ENCODE measurements at regions not wholly inside any gene's neighbourhood (a gene's known extent, or its start where the extent isn't known, plus 50 kb on each side); places are given as distances from the start of the nearest gene placed in this dataset.

DNA sequence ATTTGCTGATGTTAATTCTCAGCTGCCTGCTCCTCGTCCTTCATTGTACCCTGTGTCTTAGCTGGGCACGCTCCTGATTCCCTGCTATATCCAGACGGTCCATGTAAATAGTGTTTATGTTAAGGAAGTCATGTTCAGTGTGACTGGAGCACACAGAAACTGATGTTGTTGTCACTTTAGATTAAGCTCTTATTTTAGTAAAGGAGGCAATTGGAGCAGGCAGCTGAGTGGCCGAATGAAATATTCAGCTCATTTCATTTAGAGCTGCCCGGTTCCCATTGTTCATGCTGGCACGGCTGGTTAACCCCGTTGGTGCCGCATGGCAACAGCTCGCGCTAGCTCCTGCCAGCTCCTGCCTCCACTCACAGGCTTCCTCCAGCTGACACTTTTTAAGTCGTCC, 446.8 kb upstream of the SOX5 start:
- ChIA-PET POLR2A (interaction anchor here (0.5 kb wide), 1 partner anchor 523 kb away, joined by 5 read pairs; no protein-coding TSS in a partner anchor), CTCF (no interaction called here)
- H3K4me3 Mint-ChIP-seq = no peak overlapping the region
- H3K4me1 Mint-ChIP-seq (ENCODE audit: low read depth) = no peaks in the 10 kb centered on the region
- TF ChIP-seq, protein P1, sequence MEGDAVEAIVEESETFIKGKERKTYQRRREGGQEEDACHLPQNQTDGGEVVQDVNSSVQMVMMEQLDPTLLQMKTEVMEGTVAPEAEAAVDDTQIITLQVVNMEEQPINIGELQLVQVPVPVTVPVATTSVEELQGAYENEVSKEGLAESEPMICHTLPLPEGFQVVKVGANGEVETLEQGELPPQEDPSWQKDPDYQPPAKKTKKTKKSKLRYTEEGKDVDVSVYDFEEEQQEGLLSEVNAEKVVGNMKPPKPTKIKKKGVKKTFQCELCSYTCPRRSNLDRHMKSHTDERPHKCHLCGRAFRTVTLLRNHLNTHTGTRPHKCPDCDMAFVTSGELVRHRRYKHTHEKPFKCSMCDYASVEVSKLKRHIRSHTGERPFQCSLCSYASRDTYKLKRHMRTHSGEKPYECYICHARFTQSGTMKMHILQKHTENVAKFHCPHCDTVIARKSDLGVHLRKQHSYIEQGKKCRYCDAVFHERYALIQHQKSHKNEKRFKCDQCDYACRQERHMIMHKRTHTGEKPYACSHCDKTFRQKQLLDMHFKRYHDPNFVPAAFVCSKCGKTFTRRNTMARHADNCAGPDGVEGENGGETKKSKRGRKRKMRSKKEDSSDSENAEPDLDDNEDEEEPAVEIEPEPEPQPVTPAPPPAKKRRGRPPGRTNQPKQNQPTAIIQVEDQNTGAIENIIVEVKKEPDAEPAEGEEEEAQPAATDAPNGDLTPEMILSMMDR (IDR thresholded peaks at IDR 0.05) = no peak
- no peak for DNase-seq
- no peaks in the 10 kb centered on the region for H3K9me3 Mint-ChIP-seq
- ATAC-seq = no peak
- intact Hi-C loops (cut with micrococcal nuclease) = no loop called here
- H3K36me3 Mint-ChIP-seq (ENCODE audit: low read depth) = no peaks in the 10 kb centered on the region
- H3K27me3 Mint-ChIP-seq = peaks cover 1% of the 10 kb centered on the region
- H3K27ac Mint-ChIP-seq = no peak overlapping the region

DNA sequence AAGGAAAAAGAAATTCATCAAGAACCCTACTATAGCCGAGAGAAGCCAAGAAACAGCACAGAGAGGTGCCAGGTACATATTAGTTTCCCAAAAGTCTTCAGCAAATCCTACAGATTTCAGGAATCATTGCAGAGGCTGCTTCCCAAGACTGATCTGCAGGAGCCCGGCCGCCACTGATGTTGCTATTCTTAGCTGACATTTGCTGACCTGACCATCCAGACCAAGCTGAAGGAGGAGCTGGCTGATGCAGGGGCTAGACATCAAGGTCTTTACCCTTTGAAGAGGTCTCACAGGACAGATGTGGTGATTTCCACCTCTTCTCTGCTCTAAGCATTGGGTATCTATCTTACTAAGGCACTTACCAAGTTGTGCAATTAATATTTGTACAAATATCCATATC, 444.8 kb upstream of the SOX5 start:
- intact Hi-C loops (cut with micrococcal nuclease) = no loop called here
- H3K4me1 Mint-ChIP-seq (ENCODE audit: low read depth) = no peaks in the 10 kb centered on the region
- CTCF ChIA-PET = no interaction called here
- no peak overlapping the region for H3K27ac Mint-ChIP-seq
- peaks cover 1% of the 10 kb centered on the region for H3K27me3 Mint-ChIP-seq
- H3K36me3 Mint-ChIP-seq (ENCODE audit: low read depth) = no peaks in the 10 kb centered on the region
- DNase-seq (no peak), ATAC-seq (no peak)
- H3K4me3 Mint-ChIP-seq = no peak overlapping the region
- peaks cover 3% of the 10 kb centered on the region for H3K9me3 Mint-ChIP-seq
- POLR2A ChIA-PET = no interaction called here
- TF ChIP-seq, protein P1 (IDR thresholded peaks at IDR 0.05) = no peak

DNA sequence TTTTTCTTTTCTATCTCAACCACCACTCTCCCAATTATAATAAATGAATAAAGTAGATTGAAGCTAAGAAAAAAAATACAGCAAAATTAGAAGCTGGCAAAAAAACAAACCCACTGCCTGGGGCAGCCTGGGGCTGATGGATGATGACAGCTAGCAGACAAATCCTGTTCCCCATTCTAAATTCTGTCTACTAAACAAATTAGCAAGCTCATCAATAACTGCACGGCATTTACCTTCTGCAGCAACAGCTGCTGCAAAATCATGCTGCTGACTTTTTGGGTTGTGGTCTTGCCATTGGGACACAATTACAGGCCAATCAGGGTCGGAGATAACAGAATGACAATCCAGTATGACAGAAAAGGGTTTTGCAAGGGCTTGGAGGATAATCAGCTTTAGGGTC, 443.6 kb upstream of the SOX5 start:
- no peak overlapping the region for H3K27ac Mint-ChIP-seq
- H3K36me3 Mint-ChIP-seq (ENCODE audit: low read depth) = no peaks in the 10 kb centered on the region
- H3K27me3 Mint-ChIP-seq = peaks cover 1% of the 10 kb centered on the region
- intact Hi-C loops (cut with micrococcal nuclease) = no loop called here
- peaks cover 3% of the 10 kb centered on the region for H3K9me3 Mint-ChIP-seq
- POLR2A ChIA-PET = no interaction called here
- no peak for DNase-seq
- H3K4me1 Mint-ChIP-seq (ENCODE audit: low read depth) = no peaks in the 10 kb centered on the region
- CTCF ChIA-PET = no interaction called here
- no peak overlapping the region for H3K4me3 Mint-ChIP-seq
- TF ChIP-seq, protein P1 (IDR thresholded peaks at IDR 0.05) = no peak
- no peak for ATAC-seq

DNA sequence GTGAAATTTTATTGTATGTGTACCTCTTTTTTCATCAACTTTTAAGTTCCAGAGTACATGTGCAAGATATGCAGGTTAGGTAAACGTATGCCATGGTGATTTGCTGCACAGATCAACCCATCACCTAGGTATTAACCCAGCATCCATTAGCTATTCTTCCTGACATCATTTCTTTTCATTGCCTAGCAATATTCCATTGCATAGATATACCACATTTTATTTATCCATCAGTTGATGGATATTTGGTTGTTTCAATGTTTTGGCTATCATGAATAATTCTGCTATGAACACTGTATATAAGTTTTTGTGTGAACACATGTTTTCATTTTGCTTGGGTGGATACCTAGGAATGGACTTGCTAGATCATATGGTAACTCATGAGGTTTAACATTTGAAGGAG, 439.9 kb upstream of the SOX5 start:
- H3K4me3 Mint-ChIP-seq = no peak overlapping the region
- TF ChIP-seq, protein P1 (IDR thresholded peaks at IDR 0.05) = no peak
- H3K4me1 Mint-ChIP-seq (ENCODE audit: low read depth) = no peaks in the 10 kb centered on the region
- ATAC-seq (no peak), DNase-seq (no peak)
- intact Hi-C loops (cut with micrococcal nuclease) = no loop called here
- no peak overlapping the region for H3K27ac Mint-ChIP-seq
- no peaks in the 10 kb centered on the region for H3K36me3 Mint-ChIP-seq (ENCODE audit: low read depth)
- peaks cover 3% of the 10 kb centered on the region for H3K9me3 Mint-ChIP-seq
- POLR2A ChIA-PET = no interaction called here
- H3K27me3 Mint-ChIP-seq = no peaks in the 10 kb centered on the region
- CTCF ChIA-PET = no interaction called here

DNA sequence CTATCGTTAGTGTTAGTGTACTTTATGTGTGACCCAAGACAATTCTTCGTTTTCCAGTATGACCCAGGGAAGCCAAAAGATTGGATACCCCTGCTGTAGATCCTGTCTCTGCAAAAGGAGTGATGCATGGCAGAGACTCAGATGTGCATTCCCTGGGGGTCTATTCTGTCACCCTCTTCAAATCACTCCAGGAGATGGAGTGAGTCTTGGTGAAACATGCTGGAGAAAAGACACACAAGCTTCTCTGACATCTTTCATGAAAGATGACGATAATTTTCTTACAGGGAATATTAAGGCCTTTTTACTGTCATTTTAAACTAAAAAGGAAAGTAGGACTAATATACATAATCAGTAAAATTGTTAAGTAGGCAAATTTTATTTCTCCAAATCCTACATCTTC, 437.9 kb upstream of the SOX5 start:
- peaks cover 5% of the 10 kb centered on the region for H3K9me3 Mint-ChIP-seq
- no peaks in the 10 kb centered on the region for H3K4me1 Mint-ChIP-seq (ENCODE audit: low read depth)
- CTCF ChIA-PET = no interaction called here
- no peaks in the 10 kb centered on the region for H3K27me3 Mint-ChIP-seq
- POLR2A ChIA-PET = no interaction called here
- no peak overlapping the region for H3K4me3 Mint-ChIP-seq
- H3K36me3 Mint-ChIP-seq (ENCODE audit: low read depth) = no peaks in the 10 kb centered on the region
- intact Hi-C loops (cut with micrococcal nuclease) = no loop called here
- H3K27ac Mint-ChIP-seq = no peak overlapping the region
- DNase-seq = no peak
- no peak for ATAC-seq
- TF ChIP-seq, protein P1 (IDR thresholded peaks at IDR 0.05) = no peak
